Fibroblast of the conjunctiva (primary cell): ENCODE measurements at regions not wholly inside any gene's neighbourhood (a gene's known extent, or its start where the extent isn't known, plus 50 kb on each side); places are given as distances from the start of the nearest gene placed in this dataset.

Source experiments
- DNase-seq: peaks from one replicate; pipeline ENCODE4 v3.0.0-alpha.2; 2010; ENCODE audit warnings: low read depth

DNA sequence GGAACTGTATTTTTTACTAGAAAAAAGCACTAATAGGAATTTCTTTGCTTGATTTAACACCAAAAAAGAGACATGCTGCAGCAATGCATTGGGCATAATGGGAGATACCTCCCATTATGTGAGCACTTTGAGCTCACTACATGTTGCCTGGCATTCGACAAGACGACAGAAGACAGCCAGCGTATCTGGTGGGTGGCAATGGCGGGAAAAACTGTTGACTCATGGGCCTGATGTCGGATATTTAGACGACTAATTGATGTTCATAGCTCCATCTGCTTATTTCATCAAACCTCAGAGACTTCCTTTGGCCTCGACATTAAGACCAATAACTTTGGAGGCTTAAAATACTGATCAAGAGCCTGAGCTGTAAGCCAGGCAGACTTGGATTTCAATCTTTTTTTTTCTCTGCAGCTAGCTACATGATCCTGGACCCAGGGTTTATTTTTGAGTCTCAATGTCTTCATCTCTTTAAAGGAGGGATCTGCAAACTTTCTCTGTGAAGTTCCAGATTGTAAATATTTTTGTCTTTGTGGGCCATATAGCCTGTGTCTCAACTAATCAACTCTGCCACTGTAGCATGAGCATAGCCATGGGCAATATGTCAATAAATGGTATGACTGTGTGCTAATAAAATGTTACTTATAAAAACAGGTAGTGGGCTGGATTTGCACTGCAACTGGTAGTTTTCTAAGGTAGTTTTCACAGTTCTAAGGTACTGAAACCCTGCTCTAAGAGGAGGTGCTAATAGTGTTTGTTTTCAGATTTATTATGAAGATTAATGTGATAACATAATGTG lies 375.1 kb downstream of the METTL15 start:
- DNase-seq = no peak

DNA sequence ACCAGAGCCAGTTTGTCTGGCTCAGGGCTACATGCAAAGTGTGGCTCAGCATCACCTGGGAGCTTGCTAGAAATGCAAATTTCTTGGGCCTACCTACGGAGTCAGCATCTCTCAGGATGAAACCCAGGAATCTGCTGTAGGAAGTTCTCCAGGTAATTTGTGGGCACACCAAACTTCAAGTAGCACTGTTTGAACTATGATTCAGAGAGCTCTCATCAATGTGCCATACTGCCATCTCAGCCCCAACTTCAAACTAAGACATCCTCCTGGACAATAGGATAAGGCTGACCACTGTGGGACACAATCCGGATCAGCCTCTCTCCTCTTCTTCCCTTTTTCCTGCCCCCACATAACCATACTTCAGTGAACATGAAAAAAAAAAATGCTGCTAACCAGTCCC lies 374.5 kb downstream of the METTL15 start:
- no peak for DNase-seq

DNA sequence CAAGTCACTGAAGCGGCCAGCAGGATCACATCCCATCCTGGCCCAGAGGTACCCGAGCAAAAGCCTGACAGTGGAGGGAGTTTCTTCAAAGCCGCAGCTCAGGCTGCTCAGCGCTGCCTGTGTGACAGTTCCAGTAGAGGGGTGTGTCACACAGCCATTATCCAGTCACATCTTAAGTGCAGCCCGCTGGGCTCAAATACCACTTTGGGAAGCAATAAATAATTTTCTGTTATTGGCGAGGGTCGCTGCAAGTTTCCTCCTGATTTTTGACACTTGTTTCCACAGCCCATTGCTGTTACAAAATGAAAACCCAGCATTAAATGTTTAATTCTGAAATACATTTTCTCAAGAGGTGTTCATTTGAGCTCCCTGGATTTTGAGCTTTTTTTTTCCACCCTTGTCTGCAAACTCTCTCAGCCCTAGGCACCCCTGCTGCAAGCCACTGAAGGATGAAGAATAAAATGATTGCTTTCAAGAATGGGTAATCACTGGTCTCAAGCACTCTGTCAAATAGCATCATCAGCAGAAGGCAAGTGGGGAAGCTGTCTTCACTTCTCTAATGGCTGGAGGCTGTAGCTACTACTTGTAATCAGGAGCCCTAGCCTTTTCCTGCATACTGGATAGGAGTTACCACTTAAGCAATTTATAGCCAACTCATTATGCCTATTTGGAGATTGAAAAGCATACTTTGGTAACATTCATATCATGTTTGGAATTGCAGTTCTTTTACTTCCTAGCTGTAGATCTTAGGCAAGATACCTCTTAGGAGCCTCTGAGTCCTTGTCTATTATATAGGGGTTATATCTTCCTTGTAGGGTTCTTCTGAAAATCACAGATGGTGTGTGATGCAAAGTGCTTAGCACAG lies 373.7 kb downstream of the METTL15 start:
- DNase-seq = no peak

DNA sequence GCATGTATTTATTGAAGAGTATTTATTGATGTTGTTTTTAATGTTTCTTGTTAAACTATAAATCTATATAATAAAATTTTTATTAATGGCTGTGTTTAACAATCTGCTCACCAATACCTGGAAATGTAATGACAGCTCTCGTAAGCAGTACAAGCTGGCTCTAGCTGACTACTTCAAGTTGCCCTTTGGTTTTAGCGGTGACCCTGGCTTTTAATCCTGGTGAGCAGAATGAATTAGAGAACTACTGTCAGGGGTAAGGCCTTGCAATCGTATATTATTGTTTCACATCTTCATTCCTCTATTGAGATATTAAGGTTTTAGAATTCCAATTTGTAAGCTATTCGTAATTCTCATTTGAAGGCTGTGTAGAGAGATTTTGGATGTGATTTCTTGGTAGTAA lies 372.2 kb downstream of the METTL15 start:
- no peak for DNase-seq

GRCh38 chr11:28476864-28477263 lies 368.7 kb downstream of the METTL15 start:
- no peak for DNase-seq

GRCh38 chr11:28476049-28476448 lies 367.9 kb downstream of the METTL15 start:
- no peak for DNase-seq

DNA sequence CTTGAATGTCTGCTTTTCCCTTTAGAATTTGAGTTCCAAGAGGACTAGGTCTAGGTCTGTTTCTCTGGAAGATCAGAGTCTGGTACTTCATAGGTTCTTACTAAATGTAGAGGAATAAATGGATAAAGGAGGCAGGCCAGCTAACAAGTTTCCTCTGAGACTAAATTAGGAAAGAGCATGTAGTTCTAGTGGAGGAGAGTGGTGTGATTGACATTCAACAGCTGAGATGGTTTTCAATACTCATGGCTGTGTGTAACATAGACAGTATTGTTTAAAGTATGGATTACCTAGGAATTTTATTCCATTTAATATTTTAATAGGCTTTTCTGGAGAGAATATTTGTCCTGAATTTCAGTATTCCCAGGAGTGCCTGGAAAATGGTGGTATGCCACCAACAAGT lies 364.7 kb downstream of the METTL15 start:
- no peak for DNase-seq

GRCh38 chr11:28471537-28471936 lies 363.3 kb downstream of the METTL15 start:
- no peak for DNase-seq

DNA sequence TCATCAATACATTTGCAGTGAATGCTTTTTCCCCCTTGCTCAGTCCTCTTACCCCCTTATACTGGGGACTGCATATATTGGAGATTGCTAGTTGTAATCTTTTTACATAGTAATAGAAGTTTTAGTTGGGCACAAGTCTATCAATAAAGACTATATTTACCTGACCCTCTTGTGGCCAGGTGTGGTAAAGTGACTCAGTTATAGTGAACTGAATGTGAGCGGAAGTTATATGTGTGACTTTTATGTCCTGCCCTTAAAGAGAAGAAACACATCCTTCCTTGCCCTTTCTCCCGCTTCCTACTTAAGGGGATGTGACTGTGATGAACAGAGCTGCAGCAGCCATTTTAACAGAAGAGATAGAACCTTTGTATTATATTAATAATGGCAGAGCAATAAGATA lies 362.0 kb downstream of the METTL15 start:
- DNase-seq = no peak

DNA sequence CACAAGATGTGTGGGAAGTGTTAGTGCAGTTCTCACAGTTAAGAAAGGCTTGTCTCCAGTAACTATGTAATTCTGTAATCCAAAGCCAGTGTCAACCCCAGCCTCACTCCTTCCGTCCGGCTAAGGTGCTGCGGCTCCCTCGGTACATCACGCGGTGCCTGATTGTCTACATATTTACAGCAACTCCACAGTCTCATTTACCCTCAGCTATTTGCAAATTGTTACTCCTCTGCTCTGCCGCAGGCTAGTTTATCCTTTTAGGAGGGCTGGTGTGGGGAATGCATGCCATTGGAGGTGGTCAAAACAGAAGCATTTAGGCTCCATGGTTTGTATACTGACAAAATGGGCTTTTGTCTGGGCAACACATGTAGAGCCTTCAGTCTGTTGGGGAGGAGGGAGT lies 358.3 kb downstream of the METTL15 start:
- DNase-seq = no peak

- DNase-seq = peak; percentile 51
Measured at GRCh38 chr11:28464252-28464867, 356.2 kb downstream of the METTL15 start.

GRCh38 chr11:28463826-28464225 lies 355.6 kb downstream of the METTL15 start:
- no peak for DNase-seq

DNA sequence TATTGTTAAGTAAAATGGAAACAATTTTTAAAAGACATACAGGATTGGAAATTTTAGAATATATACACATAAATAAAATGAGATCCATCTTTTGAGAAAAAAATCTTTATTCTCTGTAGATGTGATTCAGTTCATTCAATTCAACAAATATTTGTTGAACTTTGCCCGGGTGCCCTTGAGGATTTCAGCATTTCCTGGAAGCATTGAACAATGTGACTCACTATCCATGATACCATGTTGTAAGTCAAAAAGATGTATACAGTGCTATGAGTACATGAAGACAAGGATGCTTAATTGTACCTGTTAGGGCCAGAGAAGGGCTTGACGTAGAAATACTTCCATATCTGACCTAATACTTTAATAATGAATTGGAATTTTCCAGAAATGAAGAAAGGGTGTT lies 353.7 kb downstream of the METTL15 start:
- DNase-seq = no peak

DNA sequence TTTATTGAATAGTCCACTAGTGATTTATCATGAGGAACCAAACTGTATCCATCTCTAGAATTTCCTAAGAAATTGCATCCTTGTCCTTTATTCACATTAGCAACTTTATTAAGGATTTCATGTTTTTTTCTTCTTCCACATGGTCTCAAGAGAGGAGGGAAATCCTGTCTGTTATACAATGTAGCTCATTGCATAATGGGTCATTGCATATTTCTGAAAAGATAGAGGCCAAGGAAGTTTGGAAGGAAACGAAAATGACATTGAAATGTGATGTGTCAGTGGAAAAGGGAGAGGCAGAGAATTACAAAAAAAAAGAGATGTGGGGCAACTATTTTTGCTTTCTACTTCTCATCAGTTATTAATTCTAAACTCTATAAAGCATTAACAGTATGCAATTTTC lies 353.1 kb downstream of the METTL15 start:
- DNase-seq = peak; percentile 8

DNA sequence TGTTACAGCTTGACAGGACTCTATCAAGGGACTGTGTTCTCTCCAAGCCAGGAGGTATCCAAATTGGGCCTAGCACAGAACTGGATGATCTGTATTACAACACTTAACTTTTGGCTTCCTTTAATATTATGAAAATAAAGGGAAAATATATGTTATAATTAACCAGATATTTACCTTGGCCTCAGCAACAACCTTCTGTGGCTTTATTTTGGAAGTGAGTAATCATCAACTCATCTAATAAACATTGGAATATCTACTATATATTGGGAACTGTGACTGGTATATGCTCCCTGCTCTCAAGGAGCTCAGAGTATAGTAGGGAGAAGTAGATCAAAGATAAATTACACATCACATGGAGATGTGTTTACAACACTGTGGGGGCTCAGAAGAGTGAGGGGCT lies 352.2 kb downstream of the METTL15 start:
- DNase-seq = no peak

- no peak for DNase-seq
Measured at GRCh38 chr11:28459912-28460311, 351.7 kb downstream of the METTL15 start.

GRCh38 chr11:28457481-28458065 lies 349.4 kb downstream of the METTL15 start:
- DNase-seq = no peak

- DNase-seq = no peak
Measured at GRCh38 chr11:28448186-28448585, 340.0 kb downstream of the METTL15 start.

DNA sequence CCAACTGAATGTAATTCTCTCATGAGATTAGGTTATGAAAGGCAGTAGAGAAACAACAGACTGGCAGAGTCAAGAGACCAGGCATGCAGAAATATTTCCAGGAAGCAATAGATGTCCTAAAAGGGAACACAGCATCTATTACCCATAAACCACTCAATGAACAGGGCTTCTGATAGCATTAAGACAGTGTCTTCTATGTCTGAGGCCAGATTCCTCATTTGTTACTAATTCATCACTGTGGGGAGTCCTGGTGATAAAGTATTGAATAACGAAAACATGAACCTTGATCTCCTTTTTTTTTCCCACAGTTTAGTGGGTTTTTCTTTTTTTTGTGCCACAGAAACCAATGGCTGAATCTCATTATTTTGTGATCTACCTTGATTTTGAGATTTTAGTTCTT lies 339.0 kb downstream of the METTL15 start:
- no peak for DNase-seq

GRCh38 chr11:28442131-28442530 lies 333.9 kb downstream of the METTL15 start:
- DNase-seq = no peak

- DNase-seq = no peak
Measured at GRCh38 chr11:28439403-28439802, 331.2 kb downstream of the METTL15 start.

- DNase-seq = no peak
Measured at GRCh38 chr11:28420099-28420498, 311.9 kb downstream of the METTL15 start.
